MM.1S (cell line): ENCODE measurements at regions not wholly inside any gene's neighbourhood (a gene's known extent, or its start where the extent isn't known, plus 50 kb on each side); places are given as distances from the start of the nearest gene placed in this dataset.

Experiments
- DNase-seq: peaks from one replicate; pipeline ENCODE4 v3.0.0-alpha.2; 2015
- H2AFZ ChIP-seq: fragments of 300-600 bp; sonication (generic); 2 replicates; pipeline ENCODE4 v1.6.0; 2016; ENCODE audit warnings: antibody characterized with exemption, low read length
- H3F3A ChIP-seq: fragments of 300-600 bp; sonication (generic); 2 replicates; pipeline ENCODE4 v1.6.1; 2016; ENCODE audit warnings: mild to moderate bottlenecking, antibody characterized with exemption, low read length, moderate library complexity, mixed read lengths; ENCODE audit not compliant: insufficient read depth
- H3K27ac ChIP-seq: fragments of 300-600 bp; sonication (generic); 2 replicates; pipeline ENCODE4 v1.5.1; 2016; ENCODE audit warnings: mild to moderate bottlenecking, low read length
- H3K27me3 ChIP-seq: fragments of 300-600 bp; sonication (generic); replicated peaks from 2 replicates; pipeline ENCODE4 v1.6.0; 2016; ENCODE audit warnings: low read length; ENCODE audit not compliant: insufficient read depth
- H3K36me3 ChIP-seq: fragments of 300-600 bp; sonication (generic); replicated peaks from 2 replicates; pipeline ENCODE4 v1.6.1; 2016; ENCODE audit warnings: mild to moderate bottlenecking, low read length, mixed read lengths; ENCODE audit not compliant: insufficient read depth
- H3K4me1 ChIP-seq: fragments of 300-600 bp; sonication (generic); 2 replicates; pipeline ENCODE4 v1.6.1; 2016; ENCODE audit warnings: low read length, mixed read lengths
- H3K4me2 ChIP-seq: fragments of 300-600 bp; sonication (generic); 2 replicates; pipeline ENCODE4 v1.6.0; 2016; ENCODE audit warnings: low read depth, low read length
- H3K4me3 ChIP-seq: fragments of 300-600 bp; sonication (generic); 2 replicates; pipeline ENCODE4 v1.5.1; 2016; ENCODE audit warnings: low read length, mixed read lengths
- H3K79me2 ChIP-seq: fragments of 300-600 bp; sonication (generic); 2 replicates; pipeline ENCODE4 v1.6.1; 2016; ENCODE audit warnings: mixed run types, low read length, mixed read lengths
- H3K9ac ChIP-seq: fragments of 300-600 bp; sonication (generic); 2 replicates; pipeline ENCODE4 v1.6.1; 2016; ENCODE audit warnings: low read length, mixed read lengths
- H3K9me2 ChIP-seq: fragments of 300-600 bp; sonication (generic); replicated peaks from 2 replicates; pipeline ENCODE4 v1.6.1; 2016; ENCODE audit warnings: mild to moderate bottlenecking, low read length, mixed read lengths; ENCODE audit not compliant: insufficient read depth
- H3K9me3 ChIP-seq: fragments of 300-600 bp; sonication (generic); replicated peaks from 2 replicates; pipeline ENCODE4 v1.6.1; 2016; ENCODE audit warnings: mild to moderate bottlenecking, low read length, mixed read lengths; ENCODE audit not compliant: insufficient read depth
- H4K20me1 ChIP-seq: fragments of 300-600 bp; sonication (generic); 2 replicates; pipeline ENCODE4 v1.6.1; 2016; ENCODE audit warnings: mild to moderate bottlenecking, low read length, moderate library complexity, mixed read lengths; ENCODE audit not compliant: insufficient read depth
- CTCF ChIP-seq: fragments of 300-600 bp; sonication (generic); IDR thresholded peaks from 2 replicates; pipeline ENCODE4 v1.5.1; 2016; ENCODE audit warnings: antibody characterized with exemption, low read length, mixed read lengths
- EZH2 ChIP-seq: fragments of 300-600 bp; sonication (generic); optimal IDR thresholded peaks from 2 replicates; pipeline ENCODE3; 2017; ENCODE audit warnings: low read depth, mild to moderate bottlenecking, antibody characterized with exemption, low read length, mixed read lengths
- EZH2phosphoT487 ChIP-seq: fragments of 300-600 bp; sonication (generic); IDR thresholded peaks from 2 replicates; pipeline ENCODE4 v1.6.1; 2018; ENCODE audit warnings: antibody characterized with exemption, low read length

- Histone ChIP-seq H3K4me2 (no peak overlapping the region), H3K9me2 (no peaks in the 10 kb centered on the region), H3K4me3 (no peak overlapping the region), H3K4me1 (no peaks in the 10 kb centered on the region), H3F3A (no peaks in the 10 kb centered on the region), H3K9me3 (no peaks in the 10 kb centered on the region), H3K36me3 (no peaks in the 10 kb centered on the region), H3K9ac (no peak overlapping the region), H2AFZ (no peak overlapping the region), H3K27me3 (no peaks in the 10 kb centered on the region), H4K20me1 (no peaks in the 10 kb centered on the region), H3K27ac (no peak overlapping the region), H3K79me2 (no peaks in the 10 kb centered on the region)
- DNase-seq: no peak
- TF ChIP-seq EZH2phosphoT487 (no peak), CTCF (no peak), EZH2 (no peak)
Measured at GRCh38 chr20:55597526-55597925, 407.8 kb downstream of the CBLN4 start.

GRCh38 chr20:55596431-55596830, 408.9 kb downstream of the CBLN4 start:
- no peak overlapping the region for H2AFZ ChIP-seq
- H3F3A ChIP-seq: no peaks in the 10 kb centered on the region
- no peaks in the 10 kb centered on the region for H3K4me1 ChIP-seq
- no peak overlapping the region for H3K4me2 ChIP-seq
- H4K20me1 ChIP-seq: no peaks in the 10 kb centered on the region
- no peak for DNase-seq
- no peak overlapping the region for H3K4me3 ChIP-seq
- H3K79me2 ChIP-seq: no peaks in the 10 kb centered on the region
- no peak overlapping the region for H3K27ac ChIP-seq
- H3K9ac ChIP-seq: no peak overlapping the region
- no peaks in the 10 kb centered on the region for H3K9me3 ChIP-seq
- no peaks in the 10 kb centered on the region for H3K27me3 ChIP-seq
- H3K9me2 ChIP-seq: no peaks in the 10 kb centered on the region
- H3K36me3 ChIP-seq: no peaks in the 10 kb centered on the region
- TF ChIP-seq EZH2 (no peak), CTCF (no peak), EZH2phosphoT487 (no peak)

- Histone ChIP-seq H3K9me3 (no peaks in the 10 kb centered on the region), H3K79me2 (no peaks in the 10 kb centered on the region), H4K20me1 (no peaks in the 10 kb centered on the region), H3K4me1 (no peaks in the 10 kb centered on the region), H3K27ac (no peak overlapping the region), H3F3A (no peaks in the 10 kb centered on the region), H2AFZ (no peak overlapping the region), H3K27me3 (no peaks in the 10 kb centered on the region), H3K9me2 (no peaks in the 10 kb centered on the region), H3K4me3 (no peak overlapping the region), H3K9ac (no peak overlapping the region), H3K36me3 (no peaks in the 10 kb centered on the region), H3K4me2 (no peak overlapping the region)
- TF ChIP-seq EZH2: no peak
- no peak for TF ChIP-seq EZH2phosphoT487
- no peak for TF ChIP-seq CTCF
- no peak for DNase-seq
Measured at GRCh38 chr20:55592866-55593265, 412.5 kb downstream of the CBLN4 start.

GRCh38 chr20:55586610-55587009, 418.7 kb downstream of the CBLN4 start:
- TF ChIP-seq CTCF: no peak
- no peak for TF ChIP-seq EZH2phosphoT487
- TF ChIP-seq EZH2: no peak
- no peaks in the 10 kb centered on the region for H3K4me1 ChIP-seq
- no peaks in the 10 kb centered on the region for H3K9me3 ChIP-seq
- no peak overlapping the region for H3K4me2 ChIP-seq
- DNase-seq: no peak
- H3F3A ChIP-seq: no peaks in the 10 kb centered on the region
- no peak overlapping the region for H3K9ac ChIP-seq
- H3K9me2 ChIP-seq: no peaks in the 10 kb centered on the region
- no peaks in the 10 kb centered on the region for H3K79me2 ChIP-seq
- H3K4me3 ChIP-seq: no peak overlapping the region
- no peak overlapping the region for H2AFZ ChIP-seq
- H3K36me3 ChIP-seq: no peaks in the 10 kb centered on the region
- no peak overlapping the region for H3K27ac ChIP-seq
- H4K20me1 ChIP-seq: no peaks in the 10 kb centered on the region
- H3K27me3 ChIP-seq: no peaks in the 10 kb centered on the region
